GM21381 (cell line): ENCODE measurements at regions not wholly inside any gene's neighbourhood (a gene's known extent, or its start where the extent isn't known, plus 50 kb on each side); places are given as distances from the start of the nearest gene placed in this dataset.
A peak's percentile ranks its signal among the peaks of the same experiment; 100 is the strongest.

Experiments
- ATAC-seq: cut with Tn5 transposase; IDR thresholded peaks from one replicate; pipeline ENCODE4 v1.9.1; 2021; ENCODE audit warnings: mild to moderate bottlenecking, moderate library complexity; ENCODE audit not compliant: unreplicated experiment

DNA sequence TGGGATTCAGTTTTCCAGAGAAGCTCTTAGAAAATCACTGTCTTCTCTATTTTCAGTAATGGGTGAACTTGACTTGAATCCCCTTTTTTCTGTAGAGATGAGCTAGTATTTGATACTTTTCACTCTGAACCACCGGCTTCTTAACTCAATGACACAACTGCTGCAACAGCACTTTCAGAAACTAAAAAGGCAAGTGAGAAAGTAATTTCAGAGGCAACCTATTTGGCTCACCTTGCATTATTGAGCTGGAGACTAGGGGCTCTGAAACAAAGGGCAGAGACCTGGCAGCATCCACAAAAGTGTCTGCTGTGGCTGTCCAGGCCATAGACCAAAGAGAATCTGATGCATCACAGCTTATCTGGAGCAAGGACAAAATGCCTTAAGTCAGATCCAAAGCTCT, 289.8 kb upstream of the IRAK1BP1 start:
- ATAC-seq = no peak

DNA sequence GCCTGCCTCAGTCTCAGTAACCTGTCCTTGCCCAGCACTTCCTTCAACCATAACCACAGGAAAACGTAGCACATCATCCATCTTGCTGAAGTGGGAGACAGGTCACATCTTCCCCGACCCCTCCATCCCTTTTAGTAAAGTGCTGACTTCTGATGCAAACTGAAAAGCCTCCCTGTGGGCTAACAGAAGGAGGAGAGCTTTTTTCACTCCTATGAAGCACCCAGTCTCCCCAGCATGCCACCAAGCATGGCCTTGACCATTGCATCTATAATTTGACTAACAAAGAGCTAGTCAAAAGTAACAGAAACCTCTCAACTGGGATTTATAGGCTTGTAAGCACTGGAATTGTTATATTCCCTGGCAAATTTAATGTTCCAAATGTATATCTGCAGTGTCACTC, 288.9 kb upstream of the IRAK1BP1 start:
- ATAC-seq = no peak

DNA sequence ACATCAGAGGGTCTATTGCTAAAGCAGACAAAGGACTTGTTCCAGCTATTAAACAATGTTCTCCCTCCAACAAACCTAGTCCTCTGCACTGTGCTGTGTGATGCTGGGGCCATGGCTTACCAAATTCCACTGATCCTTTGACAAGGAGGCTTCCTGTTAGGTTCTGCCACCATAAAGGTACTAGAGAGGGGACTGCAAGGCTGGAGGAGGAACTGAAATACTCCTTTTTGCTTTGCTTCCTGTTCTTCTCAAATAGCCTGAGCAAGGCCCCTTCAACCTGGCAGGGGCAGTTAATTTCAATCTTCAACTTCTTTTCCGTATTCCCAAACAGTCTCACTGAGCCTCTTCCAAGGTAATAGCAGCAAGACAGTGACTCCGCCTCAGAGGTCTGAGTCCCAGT, 286.4 kb upstream of the IRAK1BP1 start:
- no peak for ATAC-seq

DNA sequence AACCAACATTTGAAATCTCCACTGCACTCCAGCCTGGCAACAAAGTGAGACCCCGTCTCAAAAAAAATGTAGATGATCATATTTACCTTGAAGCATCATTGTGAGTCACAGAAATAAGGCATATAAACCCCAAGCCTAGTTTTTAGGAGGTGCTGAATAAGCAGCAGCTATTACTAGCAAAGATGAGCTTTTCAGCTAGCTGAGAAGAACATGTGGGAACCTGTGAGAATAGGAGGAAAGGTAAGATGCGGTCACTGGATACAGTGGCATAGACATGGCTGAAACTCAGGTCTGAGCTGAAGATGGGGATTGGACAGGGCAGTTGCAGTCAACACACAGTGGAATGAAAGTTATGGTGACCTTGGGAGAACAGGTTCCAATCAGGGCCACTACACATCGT, 284.3 kb upstream of the IRAK1BP1 start:
- ATAC-seq = no peak

DNA sequence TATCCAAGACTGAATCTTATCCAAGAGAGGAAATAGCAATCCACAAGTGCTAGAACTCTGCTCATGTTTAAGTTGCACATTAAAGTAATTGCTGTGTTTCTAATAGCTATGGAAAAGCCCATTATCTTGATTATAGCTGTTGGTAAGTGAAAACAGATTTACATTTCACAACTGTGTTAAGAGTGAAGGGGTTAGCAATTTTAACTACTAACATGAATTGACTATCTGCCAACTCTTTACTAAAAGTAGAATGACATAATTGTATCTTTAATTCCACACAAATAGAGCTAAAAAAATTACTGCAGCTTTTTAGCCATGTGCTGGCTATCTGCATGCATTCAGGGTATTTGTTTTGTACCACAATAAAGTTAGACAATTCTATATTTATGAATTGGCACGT, 277.9 kb upstream of the IRAK1BP1 start:
- ATAC-seq = no peak

DNA sequence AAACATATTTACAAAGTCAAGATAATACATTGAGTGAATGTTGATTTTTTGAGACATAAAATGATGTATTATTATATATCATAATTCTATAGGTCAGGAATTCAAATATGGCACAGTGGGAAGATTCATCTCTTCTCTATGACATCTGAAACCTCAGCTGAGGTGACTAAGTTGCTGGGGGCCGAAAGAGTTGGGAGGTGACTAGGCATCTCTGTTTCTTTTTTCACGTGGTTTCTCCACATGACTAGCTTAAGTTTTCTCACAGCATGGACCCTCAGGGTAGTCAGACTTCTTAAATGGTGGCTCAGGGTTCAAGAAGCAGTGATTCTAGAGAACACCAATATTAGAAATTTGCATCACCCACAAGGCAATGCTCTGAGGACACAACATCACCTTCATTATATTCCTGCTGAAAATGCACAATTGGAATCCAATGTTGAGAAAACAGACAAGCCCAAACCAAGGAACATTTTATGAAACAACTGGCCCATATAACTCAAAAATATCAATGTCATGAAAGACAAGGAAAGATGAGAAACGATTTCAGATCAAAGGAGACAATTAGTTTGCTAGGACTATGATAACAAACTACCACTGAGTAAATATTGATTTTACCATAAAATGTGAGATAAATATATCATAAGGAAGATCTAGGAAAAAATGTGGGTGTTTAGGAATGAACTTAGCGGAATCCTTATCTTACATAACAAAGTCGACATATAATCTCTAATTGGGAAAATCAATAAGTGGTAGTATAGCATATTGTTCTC, 273.3 kb upstream of the IRAK1BP1 start:
- ATAC-seq = no peak

DNA sequence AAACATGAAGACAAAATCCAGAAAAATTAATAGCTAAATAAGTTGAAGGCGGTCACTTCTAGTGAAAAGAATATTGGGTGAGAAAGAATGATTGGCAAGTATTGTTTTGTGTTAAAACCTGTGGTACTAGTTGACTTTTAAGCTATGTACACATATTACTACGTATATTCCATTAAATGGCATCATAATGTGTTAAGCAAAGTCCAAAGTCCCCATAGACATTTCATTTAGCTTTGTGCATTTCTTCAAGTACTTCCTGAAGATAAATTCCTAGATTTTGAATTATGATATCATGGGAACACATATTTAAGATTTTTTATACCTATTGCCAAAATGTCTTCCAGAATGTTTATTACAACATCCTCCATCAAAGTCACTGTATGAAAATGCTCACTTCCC, 272.7 kb upstream of the IRAK1BP1 start:
- ATAC-seq = no peak

DNA sequence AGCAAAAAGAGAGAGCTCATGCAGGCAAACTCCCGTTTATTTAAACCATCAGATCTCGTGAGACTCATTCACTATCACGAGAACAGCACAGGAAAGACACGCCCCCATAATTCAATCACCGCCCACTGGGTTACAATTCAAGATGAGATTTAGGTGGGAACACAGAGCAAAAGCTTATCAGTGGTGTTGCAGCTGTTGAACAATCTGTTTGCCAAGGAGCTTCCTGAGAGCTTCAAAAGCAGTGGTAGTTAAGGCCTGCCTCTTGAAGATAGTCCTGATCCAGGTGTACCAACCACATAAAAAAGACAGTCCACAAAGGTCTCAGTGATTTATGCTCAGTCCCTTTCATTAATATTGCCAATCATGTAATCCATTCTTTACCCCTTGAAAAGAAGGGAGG, 269.4 kb upstream of the IRAK1BP1 start:
- no peak for ATAC-seq

DNA sequence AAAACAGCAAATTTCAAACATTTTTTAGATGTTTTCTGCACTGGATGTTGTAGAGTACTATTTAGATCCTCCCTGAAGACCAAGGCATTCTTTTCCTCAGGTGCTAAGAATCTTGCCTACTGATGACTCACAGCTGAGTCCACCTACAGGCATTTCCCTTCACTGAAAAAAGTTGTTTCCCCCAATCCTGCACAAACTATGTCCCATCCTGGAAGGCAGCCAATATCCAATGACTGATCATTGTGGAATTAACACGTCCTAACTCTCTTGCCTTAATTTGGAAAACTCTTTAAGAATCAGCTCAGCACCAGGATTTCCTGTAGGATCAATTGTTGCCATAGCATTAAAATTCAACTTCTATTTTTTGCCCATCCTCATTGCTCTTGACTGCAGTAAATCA, 268.4 kb upstream of the IRAK1BP1 start:
- ATAC-seq = no peak

DNA sequence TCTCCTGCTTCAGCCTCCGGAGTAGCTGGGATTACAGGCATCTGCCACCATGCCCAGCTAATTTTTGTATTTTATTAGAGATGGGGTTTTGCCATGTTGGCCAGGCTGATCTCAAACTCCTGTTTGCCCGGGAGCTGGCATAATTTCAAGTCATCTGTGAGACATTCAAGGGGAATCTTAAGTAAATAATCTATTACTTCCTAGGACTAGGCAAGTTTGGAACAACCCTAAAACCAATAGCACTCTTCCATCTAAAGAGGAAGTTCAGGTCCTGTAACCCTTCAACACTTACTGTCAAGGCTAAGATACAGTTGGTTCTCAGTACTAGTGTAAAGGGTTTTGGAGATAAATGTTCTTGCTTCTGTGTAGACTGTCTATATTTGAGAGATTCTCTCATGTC, 267.8 kb upstream of the IRAK1BP1 start:
- no peak for ATAC-seq

DNA sequence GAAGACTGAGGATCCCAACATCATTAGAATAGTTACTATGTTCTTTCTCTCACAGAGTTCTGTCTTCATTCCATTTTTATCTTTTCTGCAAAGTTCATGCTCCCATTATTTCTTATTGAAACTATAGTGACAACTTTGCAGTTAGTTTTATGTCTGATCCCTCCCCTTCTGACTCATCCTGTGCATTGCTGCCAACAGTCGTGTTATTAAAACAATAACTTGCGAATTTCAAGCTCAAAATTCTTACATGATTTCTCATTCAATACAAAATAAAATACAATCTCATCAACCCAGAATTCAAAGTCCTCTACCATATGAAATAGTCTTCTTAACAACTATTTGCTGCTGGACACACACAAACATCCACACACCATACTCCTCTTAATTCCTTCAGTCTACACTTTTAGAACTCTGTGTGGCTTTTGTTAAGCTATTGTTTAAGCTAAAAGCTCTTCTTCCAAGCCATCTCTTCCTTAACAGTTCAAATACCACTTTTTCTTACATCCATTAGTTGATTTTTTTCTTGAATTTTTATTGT, 261.4 kb upstream of the IRAK1BP1 start:
- no peak for ATAC-seq

DNA sequence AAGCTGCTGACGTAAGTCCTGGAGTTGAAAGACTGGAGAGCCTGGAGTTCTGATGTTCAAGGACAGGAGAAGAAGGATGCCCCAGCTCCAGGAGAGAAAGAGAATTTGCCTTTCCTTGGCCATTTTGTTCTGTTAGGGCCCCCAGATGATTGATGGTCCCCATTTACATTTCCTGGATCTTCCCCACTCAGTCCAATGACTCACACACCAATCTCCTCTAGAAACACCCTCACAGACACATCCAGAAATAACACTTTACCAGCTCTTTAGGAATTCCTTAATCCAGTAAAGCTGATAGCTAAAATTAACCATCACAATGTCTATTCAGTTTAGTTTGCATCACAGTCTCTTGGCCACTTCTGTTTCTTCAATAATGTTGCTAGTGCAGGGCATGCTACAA, 260.2 kb upstream of the IRAK1BP1 start:
- no peak for ATAC-seq

DNA sequence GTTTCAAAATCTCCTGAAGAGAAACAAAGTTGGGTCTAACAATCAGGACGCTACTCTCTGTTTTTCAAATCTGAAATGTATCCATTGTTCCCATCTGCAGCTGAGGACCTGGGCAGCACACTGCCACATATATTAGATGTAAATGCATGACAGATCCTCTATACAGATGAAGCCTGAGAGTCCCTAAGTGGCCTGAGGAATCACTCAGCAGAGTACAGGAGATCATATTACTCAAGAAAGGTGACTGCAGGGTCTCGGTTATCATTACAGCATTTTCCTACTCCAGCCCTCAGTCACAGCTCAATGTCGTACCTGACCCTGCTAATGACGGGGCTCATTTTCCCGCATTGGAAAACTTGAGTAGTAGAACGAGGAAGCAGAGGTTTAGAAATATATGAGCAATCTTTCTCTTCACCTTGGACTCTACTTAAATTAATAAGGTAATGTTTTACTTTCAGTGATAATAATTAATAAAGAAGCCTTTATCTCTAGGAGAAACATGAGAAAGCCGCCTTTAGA, 256.2 kb upstream of the IRAK1BP1 start:
- no peak for ATAC-seq

DNA sequence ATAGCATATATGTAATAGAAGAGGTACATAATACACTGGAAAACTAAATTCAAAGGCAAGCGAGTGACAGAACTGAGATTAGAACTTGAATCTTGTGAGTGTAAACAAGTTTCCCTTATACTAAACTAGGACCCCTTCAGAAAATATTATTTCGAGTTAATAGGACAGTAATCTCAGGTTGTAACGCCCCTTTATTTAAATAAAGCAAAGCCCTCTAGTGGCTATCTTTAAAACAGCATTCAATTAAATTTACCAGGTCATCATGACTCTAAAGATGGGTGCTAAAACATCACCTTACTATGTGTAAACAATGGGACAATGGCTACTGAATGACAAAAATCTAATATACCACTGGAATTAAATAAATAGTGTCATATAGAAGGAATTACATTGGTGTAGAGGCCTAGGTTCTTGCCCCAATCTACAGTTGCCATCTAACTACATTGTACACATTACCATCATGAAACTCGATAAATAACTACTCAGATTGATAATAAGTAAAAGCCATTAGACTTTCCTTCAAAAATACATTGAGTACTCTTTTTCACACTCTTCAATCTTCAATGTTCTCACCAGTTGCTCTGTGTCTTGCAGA, 255.4 kb upstream of the IRAK1BP1 start:
- no peak for ATAC-seq

DNA sequence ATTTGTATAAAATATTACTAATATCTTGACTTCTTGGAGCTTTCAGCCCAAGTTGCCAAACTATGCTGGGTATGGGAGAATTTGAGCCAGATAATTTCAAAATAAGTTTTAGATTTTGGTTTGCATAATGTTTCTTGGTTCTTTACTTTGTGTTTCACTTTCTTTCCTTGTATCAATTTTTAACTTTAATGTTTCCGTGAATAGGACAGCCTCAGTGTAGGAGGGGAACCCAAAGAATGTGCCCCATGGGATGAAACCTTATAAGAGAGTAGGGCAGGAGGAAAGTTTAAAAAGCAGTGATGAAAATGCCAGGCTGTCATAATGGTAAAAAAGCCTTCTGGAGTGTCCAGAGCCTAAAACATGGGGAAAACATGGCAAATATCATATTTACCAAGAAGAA, 252.4 kb upstream of the IRAK1BP1 start:
- peak; percentile 39 for ATAC-seq

DNA sequence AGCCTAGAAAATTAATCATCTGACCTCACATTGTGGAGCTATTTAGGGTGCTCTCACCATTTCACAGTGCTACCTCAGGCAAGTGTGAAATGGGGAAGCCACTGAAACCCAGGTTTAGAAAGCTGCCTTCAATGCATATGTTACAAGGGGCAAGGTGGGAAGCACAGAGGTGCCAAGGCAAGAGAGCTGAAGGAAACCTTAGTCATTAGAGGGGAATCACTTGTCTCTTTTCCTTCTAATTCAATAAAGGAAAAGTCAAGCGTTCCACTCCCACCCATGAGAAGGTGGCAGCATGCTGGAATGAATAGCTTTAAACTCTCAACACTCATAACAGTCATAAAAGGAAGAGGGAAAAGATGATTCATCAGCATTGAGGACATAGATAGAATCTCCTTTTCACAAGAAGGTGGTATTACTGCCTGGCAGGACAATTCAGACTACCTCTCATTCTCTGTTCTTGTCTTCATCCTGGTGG, 251.9 kb upstream of the IRAK1BP1 start:
- peak; percentile 65 for ATAC-seq

DNA sequence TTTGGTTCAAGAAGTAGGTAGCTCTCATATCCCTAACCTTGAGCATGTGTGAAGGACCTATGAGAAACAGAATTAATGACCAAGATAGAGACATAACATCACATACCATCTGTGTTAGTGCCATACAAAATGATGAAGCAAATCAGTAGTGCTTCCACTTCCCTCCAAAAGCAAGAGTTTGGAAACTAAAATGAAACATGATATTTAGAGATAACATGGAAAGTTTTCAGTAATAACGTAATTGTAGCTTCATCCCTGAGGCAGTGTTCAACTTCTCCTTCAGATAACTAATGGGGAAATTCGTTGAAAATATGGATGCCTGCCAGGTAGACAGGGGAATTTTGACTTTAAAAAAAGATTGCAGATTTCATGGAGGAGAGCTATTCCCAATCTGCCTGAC, 248.4 kb upstream of the IRAK1BP1 start:
- no peak for ATAC-seq

DNA sequence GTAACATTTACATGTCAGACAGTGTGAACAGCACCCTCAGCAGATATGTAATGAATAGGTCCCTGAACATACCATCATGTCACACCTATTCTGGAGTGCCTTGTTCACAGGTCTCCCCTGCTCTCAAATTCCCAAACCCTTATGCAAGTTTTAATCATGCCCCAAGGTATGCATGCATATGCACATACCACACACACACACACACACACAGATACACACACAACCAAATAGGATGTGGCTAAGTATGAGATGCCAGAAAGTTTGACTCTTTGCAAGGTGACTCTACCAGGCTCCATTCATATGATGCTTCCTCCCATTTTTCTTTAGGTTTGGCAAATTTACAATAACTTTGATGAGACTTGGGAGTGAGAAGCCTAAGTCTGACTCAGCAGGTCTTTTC, 243.8 kb upstream of the IRAK1BP1 start:
- no peak for ATAC-seq

DNA sequence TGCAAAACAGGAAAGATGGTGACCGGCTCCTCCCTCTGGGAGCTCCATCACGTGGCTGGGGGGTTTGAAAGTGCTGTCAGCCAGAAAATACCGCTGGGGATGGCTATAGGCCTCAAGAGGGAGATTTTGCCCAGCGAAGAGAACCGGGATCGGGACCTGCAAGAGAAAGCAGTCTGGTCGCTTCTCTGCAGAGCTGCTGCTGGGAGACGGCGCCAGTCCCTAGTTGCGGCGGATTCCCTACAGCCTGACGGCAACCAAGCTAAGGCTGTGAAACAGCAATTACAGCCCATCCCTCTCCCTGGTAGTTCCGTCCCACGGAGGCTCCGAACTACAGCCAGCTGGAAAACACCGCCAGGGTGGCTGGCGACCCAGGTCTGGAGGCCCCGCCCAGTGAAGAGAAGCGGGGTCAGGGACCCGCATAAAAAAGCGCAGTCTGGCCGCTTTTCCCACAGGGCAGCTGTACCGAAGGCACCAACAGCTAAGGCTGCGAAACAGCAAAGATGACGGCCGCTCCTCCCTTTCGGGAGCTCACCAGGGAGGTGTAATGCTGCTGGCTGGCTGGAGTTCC, 238.1 kb upstream of the IRAK1BP1 start:
- ATAC-seq = no peak

DNA sequence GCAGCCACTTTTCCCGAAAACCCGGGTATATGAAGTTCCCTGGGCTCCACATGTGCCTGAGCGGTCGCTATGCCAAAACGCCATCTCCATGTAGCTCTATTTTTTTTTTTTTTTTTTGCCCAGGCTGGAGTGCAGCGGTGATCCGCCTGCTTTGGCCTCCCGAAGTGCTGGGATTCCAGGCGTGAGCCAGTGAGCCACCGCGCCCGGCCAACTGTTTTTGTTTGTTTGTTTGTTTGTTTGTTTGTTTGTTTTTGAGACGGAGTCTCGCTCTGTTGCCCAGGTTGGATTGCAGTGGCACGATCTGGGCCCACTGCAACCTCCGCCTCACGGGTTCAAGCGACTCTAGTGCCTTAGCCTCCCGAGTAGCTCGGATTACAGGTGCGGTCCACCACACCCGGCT, 237.5 kb upstream of the IRAK1BP1 start:
- no peak for ATAC-seq

DNA sequence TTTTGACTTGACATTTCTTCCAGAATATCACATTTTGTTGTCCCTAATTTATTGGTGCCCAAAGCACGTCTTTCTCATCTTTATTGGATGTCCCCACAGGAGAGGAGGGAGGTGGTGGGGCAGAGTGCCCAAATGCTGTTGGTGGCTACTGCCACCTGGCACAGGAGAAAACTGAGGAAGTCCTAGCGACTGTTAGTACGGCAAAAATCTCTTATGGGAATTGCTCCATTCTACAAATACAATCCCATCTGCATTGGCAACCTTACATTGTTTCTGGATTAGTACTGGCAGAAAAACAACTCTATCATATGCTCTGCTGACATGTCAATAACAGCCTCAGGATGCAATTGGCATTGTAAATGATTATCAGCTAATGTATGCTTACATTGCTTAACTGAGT, 235.4 kb upstream of the IRAK1BP1 start:
- ATAC-seq = no peak
